ENCODE measurements at regions not wholly inside any gene's neighbourhood (a gene's known extent, or its start where the extent isn't known, plus 50 kb on each side); places are given as distances from the start of the nearest gene placed in this dataset.
"Not testable (repeated sequence)": the region's sequence is repeated elsewhere in the genome, so short reads cannot be mapped to it uniquely, and the experiment has no call there.

- DNase-seq: no peak
Observed at GRCh38 chr4:27986476-27986875, 1125.8 kb downstream of the STIM2 start.

GRCh38 chr4:28001698-28002097 lies 1141.1 kb downstream of the STIM2 start:
- no peak for DNase-seq

GRCh38 chr4:28004520-28004919 lies 1143.9 kb downstream of the STIM2 start:
- DNase-seq: no peak

GRCh38 chr4:28006021-28006420 lies 1145.4 kb downstream of the STIM2 start:
- no peak for DNase-seq

GRCh38 chr4:28007693-28008092 lies 1147.1 kb downstream of the STIM2 start:
- no peak for DNase-seq

GRCh38 chr4:28009541-28009940 lies 1148.9 kb downstream of the STIM2 start:
- DNase-seq: no peak

- no peak for DNase-seq
Observed at GRCh38 chr4:28010577-28011240, 1150.1 kb downstream of the STIM2 start.

GRCh38 chr4:28014469-28014868 lies 1153.8 kb downstream of the STIM2 start:
- no peak for DNase-seq

- DNase-seq: no peak
Observed at GRCh38 chr4:28015996-28016395, 1155.4 kb downstream of the STIM2 start.

- DNase-seq: not testable (repeated sequence)
Observed at GRCh38 chr4:28038253-28038652, 1177.6 kb downstream of the STIM2 start.

GRCh38 chr4:28062562-28062961 lies 1201.9 kb downstream of the STIM2 start:
- no peak for DNase-seq

- DNase-seq: no peak
Observed at GRCh38 chr4:28073860-28074555, 1213.4 kb downstream of the STIM2 start.

GRCh38 chr4:28075401-28075956 lies 1214.8 kb downstream of the STIM2 start:
- DNase-seq: no peak

- not testable (repeated sequence) for DNase-seq
Observed at GRCh38 chr4:28077203-28077602, 1216.6 kb downstream of the STIM2 start.

GRCh38 chr4:28082686-28083390 lies 1222.2 kb downstream of the STIM2 start:
- DNase-seq: no peak

GRCh38 chr4:28092610-28093009 lies 1232.0 kb downstream of the STIM2 start:
- no peak for DNase-seq

GRCh38 chr4:28093071-28093470 lies 1232.4 kb downstream of the STIM2 start:
- DNase-seq: no peak

GRCh38 chr4:28101583-28101982 lies 1240.9 kb downstream of the STIM2 start:
- no peak for DNase-seq

- DNase-seq: no peak
Observed at GRCh38 chr4:28105271-28105859, 1244.7 kb downstream of the STIM2 start.

GRCh38 chr4:28106155-28106554 lies 1245.5 kb downstream of the STIM2 start:
- no peak for DNase-seq

GRCh38 chr4:28109801-28110200 lies 1249.2 kb downstream of the STIM2 start:
- DNase-seq: no peak

- not testable (repeated sequence) for DNase-seq
Observed at GRCh38 chr4:28112691-28113335, 1252.2 kb downstream of the STIM2 start.

- not testable (repeated sequence) for DNase-seq
Observed at GRCh38 chr4:28113586-28113985, 1252.9 kb downstream of the STIM2 start.
